Inflammatory macrophage (primary cell): ENCODE measurements at regions not wholly inside any gene's neighbourhood (a gene's known extent, or its start where the extent isn't known, plus 50 kb on each side); places are given as distances from the start of the nearest gene placed in this dataset.

ENCODE experiments used
- DNase-seq, 2 donors: peaks; one replicate each; pipeline ENCODE4 v3.0.0-alpha.2; 2020 to 2022

GRCh38 chr13:47327861-47328260 is 431.0 kb upstream of the HTR2A start:
- DNase-seq = no peak

- no peak for DNase-seq
Measured at GRCh38 chr13:47326061-47326460, 429.2 kb upstream of the HTR2A start.

- DNase-seq = no peak
Measured at GRCh38 chr13:47317356-47317755, 420.5 kb upstream of the HTR2A start.

GRCh38 chr13:47310401-47310800 is 413.5 kb upstream of the HTR2A start:
- DNase-seq = no peak

- no peak for DNase-seq
Measured at GRCh38 chr13:47306991-47307390, 410.1 kb upstream of the HTR2A start.

GRCh38 chr13:47303626-47304025 is 406.8 kb upstream of the HTR2A start:
- DNase-seq = no peak

- no peak for DNase-seq
Measured at GRCh38 chr13:47299304-47299703, 402.5 kb upstream of the HTR2A start.

- DNase-seq = no peak
Measured at GRCh38 chr13:47298506-47298905, 401.7 kb upstream of the HTR2A start.

- DNase-seq = no peak
Measured at GRCh38 chr13:47294691-47295090, 397.8 kb upstream of the HTR2A start.

DNA sequence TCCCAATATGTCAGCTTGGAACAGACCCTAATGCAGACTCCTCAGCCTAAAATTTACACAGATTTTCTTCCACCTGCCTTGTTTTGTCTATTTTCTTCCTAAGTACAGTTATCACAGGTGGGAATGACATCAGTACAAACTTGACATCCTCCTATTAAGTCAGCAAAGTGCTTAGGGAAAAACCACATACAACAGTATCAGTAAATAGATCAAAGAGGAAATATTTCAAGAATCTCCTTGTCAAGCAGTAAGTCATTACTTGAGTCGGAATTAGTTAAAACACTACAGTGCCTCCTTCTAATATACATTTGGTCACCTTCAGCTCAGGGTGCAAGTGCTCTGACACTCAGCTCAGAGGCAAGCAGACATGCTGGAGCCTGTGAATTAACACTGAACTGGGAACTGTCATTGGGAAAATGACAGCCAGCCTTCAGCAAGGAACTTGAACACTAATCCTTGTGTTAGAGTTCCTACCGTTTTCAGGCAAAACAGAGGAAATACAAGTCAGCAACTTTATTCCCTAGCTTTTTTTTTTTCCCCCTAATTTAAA is 394.3 kb upstream of the HTR2A start:
- DNase-seq = no peak

- DNase-seq = no peak
Measured at GRCh38 chr13:47289567-47289966, 392.7 kb upstream of the HTR2A start.

DNA sequence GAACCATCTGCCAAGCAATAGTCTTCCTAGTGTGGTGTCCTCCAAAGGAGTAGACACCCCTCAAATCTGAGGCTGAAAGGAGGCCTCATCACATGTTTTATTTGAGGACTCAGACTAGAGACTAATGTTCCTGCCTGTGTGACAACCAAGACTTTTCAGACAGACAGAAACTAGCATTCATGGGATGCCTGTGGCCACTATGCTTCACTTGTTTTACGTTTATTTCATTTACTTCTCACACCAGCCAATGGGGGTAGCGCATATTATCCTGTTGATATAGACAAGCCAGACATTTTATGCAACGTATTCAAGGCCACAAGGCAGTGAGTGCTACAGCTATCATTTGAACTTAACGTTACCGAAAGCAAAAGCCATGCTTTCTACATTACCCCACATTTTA is 391.7 kb upstream of the HTR2A start:
- no peak for DNase-seq

GRCh38 chr13:47287291-47287751 is 390.5 kb upstream of the HTR2A start:
- DNase-seq = no peak

GRCh38 chr13:47281991-47282390 is 385.1 kb upstream of the HTR2A start:
- peak; percentile 5 to 19 for DNase-seq

- DNase-seq = no peak
Measured at GRCh38 chr13:47279920-47280319, 383.1 kb upstream of the HTR2A start.

- no peak for DNase-seq
Measured at GRCh38 chr13:47277774-47278173, 380.9 kb upstream of the HTR2A start.

DNA sequence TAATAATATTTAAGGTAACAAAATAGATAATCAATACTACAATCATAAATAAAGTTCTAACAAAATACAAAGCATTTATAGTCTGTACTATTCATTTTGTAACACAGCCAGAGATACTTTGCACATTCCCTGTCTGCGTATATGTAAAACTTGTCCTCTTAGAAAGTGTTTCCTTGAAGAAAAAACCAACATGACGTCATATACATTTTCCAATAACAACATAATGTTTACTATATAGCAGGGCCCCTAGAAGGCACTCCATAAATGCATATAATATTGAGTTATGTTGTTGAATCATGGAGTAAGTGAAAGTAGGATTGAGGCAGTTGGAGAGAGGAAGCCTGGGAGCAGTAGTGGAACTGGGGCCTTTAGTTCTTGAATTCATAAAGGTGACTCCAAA is 371.4 kb upstream of the HTR2A start:
- DNase-seq = no peak

- DNase-seq = no peak
Measured at GRCh38 chr13:47258384-47258783, 361.5 kb upstream of the HTR2A start.

DNA sequence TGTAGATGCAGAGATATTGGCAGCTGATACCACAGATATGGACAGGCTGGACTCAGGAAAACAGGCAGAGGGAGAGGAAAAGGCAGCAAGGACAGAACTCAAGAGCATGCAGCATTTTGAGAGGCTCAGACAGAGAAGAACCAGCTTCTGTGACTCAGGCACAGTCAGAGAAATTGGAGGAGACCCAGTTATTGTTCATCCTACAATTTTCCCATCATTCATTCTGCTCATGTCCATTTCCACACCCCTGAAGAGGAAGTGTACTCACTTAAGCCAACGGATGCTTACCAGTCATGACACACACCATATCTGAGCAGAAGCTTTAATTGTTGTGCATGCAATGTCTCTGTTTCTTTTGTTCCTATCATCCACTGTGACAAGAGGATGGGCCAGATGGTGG is 359.8 kb upstream of the HTR2A start:
- DNase-seq = no peak

- no peak for DNase-seq
Measured at GRCh38 chr13:47252627-47253026, 355.8 kb upstream of the HTR2A start.

DNA sequence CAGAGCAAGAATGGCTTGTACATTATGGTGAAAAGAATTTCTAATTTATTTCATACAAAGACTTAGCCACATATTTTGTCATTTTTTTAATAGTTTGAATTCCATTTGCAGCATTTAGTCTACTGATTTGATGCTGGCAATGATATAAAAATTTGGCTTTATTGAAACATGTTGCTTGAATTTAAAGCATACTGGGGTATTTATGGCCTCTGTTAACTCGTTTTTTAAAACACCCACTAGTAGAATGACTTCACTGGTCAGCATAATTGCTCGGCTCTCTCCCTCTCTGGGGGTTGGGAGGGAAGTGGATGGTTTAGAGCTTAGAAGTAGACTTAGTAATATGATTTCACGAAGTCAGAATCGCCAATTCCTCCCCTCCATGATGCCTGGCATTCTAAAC is 354.9 kb upstream of the HTR2A start:
- no peak for DNase-seq

GRCh38 chr13:47250146-47250545 is 353.3 kb upstream of the HTR2A start:
- DNase-seq = no peak

GRCh38 chr13:47249266-47249665 is 352.4 kb upstream of the HTR2A start:
- no peak for DNase-seq

- DNase-seq = no peak
Measured at GRCh38 chr13:47241446-47241845, 344.6 kb upstream of the HTR2A start.

GRCh38 chr13:47239025-47239424 is 342.2 kb upstream of the HTR2A start:
- DNase-seq = no peak

DNA sequence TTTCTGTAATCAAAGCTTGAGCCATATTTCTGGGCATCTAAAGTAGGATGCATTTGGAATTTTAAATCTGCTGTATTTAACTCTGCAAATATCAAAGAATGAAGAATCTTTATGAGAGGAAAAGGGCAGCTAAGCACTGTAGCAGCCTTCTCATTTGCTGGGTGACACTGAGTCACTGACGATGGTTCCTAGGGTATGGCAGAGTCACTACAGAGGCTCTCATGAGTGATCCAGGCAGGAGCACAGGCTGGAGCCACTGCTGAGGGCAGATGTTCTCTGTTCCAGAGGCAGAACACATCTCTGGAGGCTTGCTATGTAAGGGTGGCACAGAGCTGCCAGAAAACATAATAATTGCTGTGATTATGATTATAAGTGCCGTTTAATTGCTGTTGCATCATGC is 340.7 kb upstream of the HTR2A start:
- no peak for DNase-seq
